H9 (cell line): ENCODE measurements at regions not wholly inside any gene's neighbourhood (a gene's known extent, or its start where the extent isn't known, plus 50 kb on each side); places are given as distances from the start of the nearest gene placed in this dataset.
A peak's percentile ranks its signal among the peaks of the same experiment; 100 is the strongest.

ENCODE experiments used
- DNase-seq: peaks from one replicate; pipeline ENCODE4 v3.0.0-alpha.2; 2017
- H2AFZ ChIP-seq: one replicate; pipeline ENCODE4 v1.6.1; 2013; ENCODE audit warnings: mild to moderate bottlenecking, low read length, control low read depth, moderate library complexity
- H2AK5ac ChIP-seq: 2 replicates; pipeline ENCODE4 v1.6.1; 2013; ENCODE audit warnings: low read length, control low read depth, mixed read lengths; ENCODE audit not compliant: insufficient read length
- H2BK120ac ChIP-seq: one replicate; pipeline ENCODE4 v1.6.1; 2013; ENCODE audit warnings: low read depth, mild to moderate bottlenecking, low read length, control low read depth, inconsistent platforms; ENCODE audit not compliant: poor library complexity, severe bottlenecking
- H2BK12ac ChIP-seq: 2 replicates; pipeline ENCODE4 v1.6.1; 2013; ENCODE audit warnings: low read length, control low read depth, mixed read lengths, low read depth; ENCODE audit not compliant: insufficient read length
- H2BK15ac ChIP-seq: 2 replicates; pipeline ENCODE4 v1.6.1; 2013; ENCODE audit warnings: low read depth, low read length, control low read depth
- H2BK20ac ChIP-seq: one replicate; pipeline ENCODE4 v1.6.1; 2013; ENCODE audit warnings: low read depth, mild to moderate bottlenecking, low read length, control low read depth, inconsistent platforms; ENCODE audit not compliant: poor library complexity, severe bottlenecking
- H2BK5ac ChIP-seq: 2 replicates; pipeline ENCODE4 v1.6.1; 2013; ENCODE audit warnings: low read length, control low read depth, mixed read lengths; ENCODE audit not compliant: insufficient read length
- H3K14ac ChIP-seq: 2 replicates; pipeline ENCODE4 v1.6.1; 2013; ENCODE audit warnings: low read length, control low read depth; ENCODE audit not compliant: insufficient read depth
- H3K18ac ChIP-seq: 2 replicates; pipeline ENCODE4 v1.6.1; 2013; ENCODE audit warnings: low read depth, mild to moderate bottlenecking, mixed read lengths, low read length, control low read depth; ENCODE audit not compliant: insufficient read length
- H3K23ac ChIP-seq: 2 replicates; pipeline ENCODE4 v1.6.1; 2013; ENCODE audit warnings: low read length, control low read depth, mixed read lengths, low read depth; ENCODE audit not compliant: insufficient read length
- H3K23me2 ChIP-seq: 2 replicates; pipeline ENCODE4 v1.6.1; 2013; ENCODE audit warnings: low read depth, mild to moderate bottlenecking, mixed read lengths, low read length, control low read depth; ENCODE audit not compliant: insufficient read length, poor library complexity, severe bottlenecking
- H3K27ac ChIP-seq: 2 replicates; pipeline ENCODE4 v1.5.1; 2013; ENCODE audit warnings: low read length, control low read depth, mixed read lengths, low read depth; ENCODE audit not compliant: insufficient read length
- H3K27me3 ChIP-seq: 2 replicates; pipeline ENCODE4 v1.6.1; 2013; ENCODE audit warnings: low read length, control low read depth, inconsistent platforms; ENCODE audit not compliant: insufficient read depth
- H3K4ac ChIP-seq: 2 replicates; pipeline ENCODE4 v1.6.1; 2013; ENCODE audit warnings: low read depth, mild to moderate bottlenecking, control low read depth, inconsistent platforms, low read length, moderate library complexity
- H3K4me1 ChIP-seq: 2 replicates; pipeline ENCODE4 v1.6.1; 2013; ENCODE audit warnings: low read length, control low read depth, inconsistent platforms; ENCODE audit not compliant: insufficient read depth
- H3K4me2 ChIP-seq: 2 replicates; pipeline ENCODE4 v1.6.1; 2013; ENCODE audit warnings: low read length, control low read depth, mixed read lengths; ENCODE audit not compliant: insufficient read length, insufficient read depth
- H3K56ac ChIP-seq: 2 replicates; pipeline ENCODE4 v1.6.1; 2013; ENCODE audit warnings: low read depth, mild to moderate bottlenecking, mixed read lengths, low read length, control low read depth; ENCODE audit not compliant: insufficient read length
- H3K79me1 ChIP-seq: 2 replicates; pipeline ENCODE4 v1.6.1; 2013; ENCODE audit warnings: low read depth, mild to moderate bottlenecking, moderate library complexity, low read length, control low read depth, inconsistent platforms; ENCODE audit not compliant: insufficient read depth, poor library complexity, severe bottlenecking
- H3K79me2 ChIP-seq: 2 replicates; pipeline ENCODE4 v1.6.1; 2013; ENCODE audit warnings: low read length, control low read depth, inconsistent platforms; ENCODE audit not compliant: insufficient read depth
- H3K9ac ChIP-seq: 2 replicates; pipeline ENCODE4 v1.6.1; 2013; ENCODE audit warnings: low read length, control low read depth, mixed read lengths; ENCODE audit not compliant: insufficient read length; ENCODE audit errors: extremely low read depth
- H3K9me3 ChIP-seq: one replicate; pipeline ENCODE4 v1.6.1; 2013; ENCODE audit warnings: low read depth, low read length, inconsistent platforms; ENCODE audit not compliant: control insufficient read depth
- H3T11ph ChIP-seq: one replicate; pipeline ENCODE4 v1.6.1; 2013; ENCODE audit warnings: mild to moderate bottlenecking, low read length, control low read depth, inconsistent platforms
- H4K20me1 ChIP-seq: one replicate; pipeline ENCODE4 v1.6.1; 2013; ENCODE audit not compliant: control insufficient read depth, insufficient read length, insufficient read depth
- H4K5ac ChIP-seq: 2 replicates; pipeline ENCODE4 v1.6.1; 2013; ENCODE audit warnings: low read depth, mild to moderate bottlenecking, mixed read lengths, low read length, control low read depth; ENCODE audit not compliant: insufficient read length
- H4K8ac ChIP-seq: replicated peaks from 2 replicates; pipeline ENCODE4 v1.6.1; 2013; ENCODE audit warnings: low read length, control low read depth, mixed read lengths, low read depth; ENCODE audit not compliant: insufficient read length
- H4K91ac ChIP-seq: 2 replicates; pipeline ENCODE4 v1.6.1; 2013; ENCODE audit warnings: low read depth, mild to moderate bottlenecking, moderate library complexity, mixed read lengths, low read length, control low read depth; ENCODE audit not compliant: insufficient read length
- H3K27ac Mint-ChIP-seq, 3 experiments: 2 replicates in 2 of 3; 3 replicates in 1 of 3; pipeline ENCODE4 v1.8.0; 2020 to 2021; ENCODE audit warnings: mixed read lengths in 3 of 3, mild to moderate bottlenecking in 1 of 3, moderate library complexity in 1 of 3
- H3K27me3 Mint-ChIP-seq: 2 replicates; pipeline ENCODE4 v1.8.0; 2021; ENCODE audit warnings: low read depth, mild to moderate bottlenecking, moderate library complexity, mixed read lengths
- H3K36me3 Mint-ChIP-seq, 3 experiments: 2 replicates in 2 of 3; 3 replicates in 1 of 3; pipeline ENCODE4 v1.8.0; 2020 to 2021; ENCODE audit warnings: low read depth in 3 of 3, mixed read lengths in 3 of 3; ENCODE audit not compliant: insufficient read depth in 1 of 3
- H3K4me1 Mint-ChIP-seq, 2 experiments: 2 replicates each; pipeline ENCODE4 v1.8.0; 2020; ENCODE audit warnings: mixed read lengths in 2 of 2
- H3K4me3 Mint-ChIP-seq, 2 experiments: 2 replicates in 1 of 2; 3 replicates in 1 of 2; pipeline ENCODE4 v1.8.0; 2020 to 2021; ENCODE audit warnings: mild to moderate bottlenecking in 2 of 2, mixed read lengths in 2 of 2, moderate library complexity in 1 of 2
- H3K9me3 Mint-ChIP-seq, 2 experiments: 2 replicates in 1 of 2; 3 replicates in 1 of 2; pipeline ENCODE4 v1.8.0; 2020; ENCODE audit warnings: mild to moderate bottlenecking in 2 of 2, mixed read lengths in 2 of 2, moderate library complexity in 1 of 2
- WGBS: extraction: QIAGEN DNeasy Blood & Tissue Kit; methylation state at CpG from one replicate; pipeline ENCODE4 v1.1.7; 2013; ENCODE audit warnings: missing lambda C conversion rate, low lambda C conversion rate, mixed read lengths; ENCODE audit not compliant: insufficient read length; ENCODE audit errors: extremely low coverage; 5-methylcytosine and 5-hydroxymethylcytosine counted together
- TF ChIP-seq, protein P1 (sequence below): fragments of 200-600 bp; sonication (generic); conservative IDR thresholded peaks from 3 replicates; pipeline ENCODE4 v1.8.0; 2021; ENCODE audit warnings: antibody characterized with exemption, mild to moderate bottlenecking

- H3K9me3 Mint-ChIP-seq: peaks cover 0 to 6% of the 10 kb centered on the region in 2 experiments; a peak in 3 of 5 replicates
- no peaks in the 10 kb centered on the region for H3K79me2 ChIP-seq
- no peaks in the 10 kb centered on the region for H3K79me1 ChIP-seq
- no peak overlapping the region for H3K4me2 ChIP-seq
- no peaks in the 10 kb centered on the region for H3K27me3 Mint-ChIP-seq
- no peak overlapping the region for H2AFZ ChIP-seq
- no peaks in the 10 kb centered on the region for H3K27me3 ChIP-seq
- DNase-seq: no peak
- H2BK120ac ChIP-seq: no peak overlapping the region
- H3K23ac ChIP-seq: no peak overlapping the region
- no CpG with 5 or more reads among the region's 4 CpGs for WGBS
- no peak overlapping the region for H3T11ph ChIP-seq
- no peak overlapping the region for H2BK12ac ChIP-seq
- peak overlapping the region in 2 of 3 experiments; percentile 37 to 45; a peak in 3 of 7 replicates for H3K27ac Mint-ChIP-seq
- H4K91ac ChIP-seq: no peak overlapping the region
- no peak overlapping the region for H3K18ac ChIP-seq
- peaks cover 0 to 6% (median 5%) of the 10 kb centered on the region in 3 experiments; a peak in 4 of 7 replicates for H3K36me3 Mint-ChIP-seq
- no peak overlapping the region for H3K4ac ChIP-seq
- no peak overlapping the region for H2BK5ac ChIP-seq
- H4K20me1 ChIP-seq: no peaks in the 10 kb centered on the region
- no peak overlapping the region for H2AK5ac ChIP-seq
- no peak overlapping the region for H3K4me3 Mint-ChIP-seq
- peaks cover 2% of the 10 kb centered on the region; the same call in 1 of the 2 replicates for H3K4me1 ChIP-seq
- H3K4me1 Mint-ChIP-seq: peaks cover 47% of the 10 kb centered on the region in 2 experiments
- H3K56ac ChIP-seq: no peak overlapping the region
- H4K8ac ChIP-seq: no peak overlapping the region
- TF ChIP-seq, protein P1, sequence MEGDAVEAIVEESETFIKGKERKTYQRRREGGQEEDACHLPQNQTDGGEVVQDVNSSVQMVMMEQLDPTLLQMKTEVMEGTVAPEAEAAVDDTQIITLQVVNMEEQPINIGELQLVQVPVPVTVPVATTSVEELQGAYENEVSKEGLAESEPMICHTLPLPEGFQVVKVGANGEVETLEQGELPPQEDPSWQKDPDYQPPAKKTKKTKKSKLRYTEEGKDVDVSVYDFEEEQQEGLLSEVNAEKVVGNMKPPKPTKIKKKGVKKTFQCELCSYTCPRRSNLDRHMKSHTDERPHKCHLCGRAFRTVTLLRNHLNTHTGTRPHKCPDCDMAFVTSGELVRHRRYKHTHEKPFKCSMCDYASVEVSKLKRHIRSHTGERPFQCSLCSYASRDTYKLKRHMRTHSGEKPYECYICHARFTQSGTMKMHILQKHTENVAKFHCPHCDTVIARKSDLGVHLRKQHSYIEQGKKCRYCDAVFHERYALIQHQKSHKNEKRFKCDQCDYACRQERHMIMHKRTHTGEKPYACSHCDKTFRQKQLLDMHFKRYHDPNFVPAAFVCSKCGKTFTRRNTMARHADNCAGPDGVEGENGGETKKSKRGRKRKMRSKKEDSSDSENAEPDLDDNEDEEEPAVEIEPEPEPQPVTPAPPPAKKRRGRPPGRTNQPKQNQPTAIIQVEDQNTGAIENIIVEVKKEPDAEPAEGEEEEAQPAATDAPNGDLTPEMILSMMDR: no peak
- H3K9ac ChIP-seq: no peak overlapping the region
- no peak overlapping the region for H4K5ac ChIP-seq
- no peaks in the 10 kb centered on the region for H3K23me2 ChIP-seq
- no peak overlapping the region for H2BK20ac ChIP-seq
- no peak overlapping the region for H3K14ac ChIP-seq
- H3K9me3 ChIP-seq: no peaks in the 10 kb centered on the region
- no peak overlapping the region for H3K27ac ChIP-seq
- H2BK15ac ChIP-seq: no peak overlapping the region
These were observed 76.6 kb upstream of the PTPRZ1 start for GRCh38 chr7:121796381-121796780.
